ENCODE measurements at regions not wholly inside any gene's neighbourhood (a gene's known extent, or its start where the extent isn't known, plus 50 kb on each side); places are given as distances from the start of the nearest gene placed in this dataset.
"Not testable (repeated sequence)": the region's sequence is repeated elsewhere in the genome, so short reads cannot be mapped to it uniquely, and the experiment has no call there.

DNA sequence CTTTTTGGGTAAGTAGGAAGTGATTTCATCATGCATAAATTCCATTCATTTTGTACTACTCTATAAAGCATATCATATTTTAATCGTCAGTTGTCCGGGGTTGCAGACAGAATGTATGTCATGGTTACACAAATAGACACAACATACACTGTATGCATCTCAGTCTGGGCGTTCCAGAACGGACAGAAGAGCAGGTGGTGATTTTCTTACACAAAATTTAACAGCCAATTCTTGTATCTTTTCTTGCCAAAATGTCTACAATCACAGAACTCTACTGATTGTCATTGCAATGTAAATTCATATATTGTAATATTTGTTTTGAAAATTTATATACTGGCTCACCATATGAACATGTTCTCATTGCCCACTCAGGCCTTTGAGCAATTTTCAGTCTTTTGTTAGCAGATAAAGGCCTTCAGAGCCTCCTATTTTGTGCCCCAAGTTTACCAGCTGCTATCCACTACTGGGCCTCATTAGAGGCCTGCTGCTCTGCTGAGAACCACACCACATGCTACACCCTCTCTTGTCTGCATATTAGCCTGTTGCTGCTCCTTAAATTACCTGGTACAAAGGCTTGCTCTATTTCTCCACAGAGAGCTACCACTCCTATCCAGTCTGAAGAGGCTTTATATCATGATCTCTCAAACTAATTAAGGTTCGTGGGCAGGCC lies 61.5 kb downstream of the PRDM13 start:
- DNase-seq: no peak

GRCh38 chr6:99689916-99690685 lies 83.5 kb downstream of the PRDM13 start:
- no peak for DNase-seq

GRCh38 chr6:99702287-99702686 lies 95.7 kb downstream of the PRDM13 start:
- DNase-seq: not testable (repeated sequence)

DNA sequence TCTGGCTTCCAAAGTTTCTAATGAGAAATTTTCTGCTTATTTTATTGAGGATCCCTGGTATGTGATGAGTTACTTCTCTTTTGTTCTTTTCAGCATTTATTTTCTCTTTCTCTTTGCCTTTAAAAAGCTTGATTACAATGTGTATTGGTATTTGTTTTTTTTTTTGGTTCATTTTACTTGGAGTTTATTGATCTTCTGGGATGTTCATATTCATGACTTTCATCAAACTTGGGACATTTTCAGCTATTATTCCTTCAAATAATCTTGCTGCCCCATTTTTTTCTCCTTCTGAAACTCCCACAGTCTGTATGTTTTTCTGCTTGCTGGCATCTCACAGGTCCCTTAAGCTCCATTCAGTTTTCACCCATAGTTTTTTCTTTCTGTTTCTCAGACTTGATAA lies 102.4 kb downstream of the PRDM13 start:
- no peak for DNase-seq

DNA sequence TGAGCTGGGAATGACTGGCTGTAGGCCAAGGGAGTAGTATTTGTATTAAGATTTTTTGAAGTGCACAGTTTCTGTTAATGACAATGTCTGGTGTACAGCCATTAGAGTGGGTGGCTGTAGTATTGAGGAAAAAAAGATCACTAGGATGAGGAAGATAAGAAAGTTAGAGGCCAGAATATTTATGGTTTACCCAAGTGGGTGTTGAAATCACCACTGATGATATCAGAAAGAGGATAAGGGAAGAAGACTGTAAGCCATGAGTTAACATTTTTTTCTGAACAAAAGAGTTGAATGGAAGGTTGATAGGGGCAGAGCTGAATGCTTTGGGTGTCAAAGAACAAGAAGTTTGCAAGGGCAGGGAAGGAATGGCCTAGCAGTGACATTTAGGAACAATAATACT lies 104.7 kb downstream of the PRDM13 start:
- no peak for DNase-seq

DNA sequence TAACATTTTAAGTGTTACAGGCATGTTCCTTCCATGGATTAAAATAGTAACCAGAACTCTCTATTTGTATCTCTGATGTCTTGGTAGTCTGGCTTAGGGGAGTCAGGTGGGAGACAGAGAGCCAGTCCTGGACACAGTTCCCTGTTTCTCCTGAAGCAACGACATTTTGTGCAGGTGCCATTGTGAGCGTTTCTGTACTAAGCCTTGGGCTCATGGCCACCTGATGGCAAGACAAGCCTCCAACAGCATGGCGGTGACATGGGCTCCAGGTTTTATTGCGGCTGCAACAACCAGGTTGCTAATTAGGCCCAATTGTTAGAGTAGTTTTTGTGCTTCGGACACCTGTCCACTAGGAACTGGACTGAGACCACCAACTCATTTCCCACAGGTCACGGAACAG lies 105.3 kb downstream of the PRDM13 start:
- no peak for DNase-seq

DNA sequence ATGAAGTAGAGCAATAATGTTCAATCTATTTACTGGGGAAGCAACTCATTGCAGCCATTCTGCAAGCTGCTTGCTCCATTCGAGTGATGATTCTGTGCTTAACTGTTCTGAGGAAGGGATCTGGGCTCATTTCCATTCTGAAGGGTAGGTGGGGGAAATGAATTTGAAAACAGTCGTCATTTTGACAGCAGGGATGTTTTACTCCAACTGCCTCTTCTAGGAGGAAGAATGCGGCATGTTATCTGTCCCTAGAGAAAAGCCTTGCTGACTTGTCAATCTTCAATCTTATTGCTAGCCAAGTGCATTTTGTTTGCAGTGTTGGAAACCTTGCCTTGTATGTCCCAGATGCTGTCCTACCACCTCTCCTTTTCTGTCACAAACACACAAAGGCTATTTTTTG lies 105.9 kb downstream of the PRDM13 start:
- DNase-seq: no peak

- DNase-seq: not testable (repeated sequence)
These were observed 115.4 kb downstream of the PRDM13 start for GRCh38 chr6:99722043-99722442.

DNA sequence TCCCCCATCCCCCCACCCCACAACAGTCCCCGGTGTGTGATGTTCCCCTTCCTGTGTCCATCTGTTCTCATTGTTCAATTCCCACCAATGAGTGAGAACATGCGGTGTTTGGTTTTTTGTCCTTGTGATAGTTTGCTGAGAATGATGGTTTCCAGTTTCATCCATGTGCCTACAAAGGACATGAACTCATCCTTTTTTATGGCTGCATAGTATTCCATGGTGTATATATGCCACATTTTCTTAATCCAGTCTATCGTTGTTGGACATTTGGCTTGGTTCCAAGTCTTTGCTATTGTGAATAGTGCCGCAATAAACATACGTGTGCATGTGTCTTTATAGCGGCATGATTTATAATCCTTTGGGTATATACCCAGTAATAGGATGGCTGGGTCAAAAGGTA lies 123.6 kb downstream of the PRDM13 start:
- not testable (repeated sequence) for DNase-seq

DNA sequence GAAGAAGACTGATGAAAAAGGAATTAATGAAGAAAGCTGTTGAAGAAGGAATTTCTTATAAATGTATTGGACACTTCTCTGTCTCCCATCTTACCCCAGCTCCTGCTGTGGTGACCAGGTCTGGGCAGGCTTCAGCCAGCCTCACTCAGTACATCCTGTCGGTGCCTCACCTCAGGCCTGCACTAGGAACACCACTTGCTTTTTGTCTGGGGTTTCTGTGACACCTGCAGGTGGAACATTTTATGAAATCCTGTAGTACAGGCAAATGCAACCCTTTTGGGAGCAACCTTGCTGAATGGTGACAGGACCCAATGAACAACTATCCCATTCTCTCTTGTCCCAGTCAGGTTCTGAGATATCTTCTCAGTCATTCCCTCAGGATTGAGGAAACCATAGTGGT lies 129.7 kb downstream of the PRDM13 start:
- DNase-seq: no peak

DNA sequence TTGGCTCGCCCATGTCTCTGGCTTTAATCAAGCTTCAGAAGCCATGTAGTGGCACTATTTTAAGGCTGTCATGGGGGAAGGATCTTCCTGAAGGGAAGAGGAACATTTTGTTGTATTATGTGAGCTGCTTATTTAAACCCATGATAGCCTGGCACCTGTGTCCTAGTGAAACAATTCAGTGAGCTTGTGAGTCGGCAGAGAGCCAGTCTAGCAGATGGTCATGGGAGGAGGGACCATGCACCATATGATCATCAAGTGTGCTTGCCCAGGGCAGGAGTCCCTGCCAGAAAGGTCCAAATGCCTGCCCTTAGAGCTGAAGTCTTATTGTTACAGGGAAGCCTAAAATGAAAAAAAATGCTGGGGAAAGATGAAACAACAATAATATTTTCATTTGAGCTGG lies 132.9 kb downstream of the PRDM13 start:
- DNase-seq: no peak

DNA sequence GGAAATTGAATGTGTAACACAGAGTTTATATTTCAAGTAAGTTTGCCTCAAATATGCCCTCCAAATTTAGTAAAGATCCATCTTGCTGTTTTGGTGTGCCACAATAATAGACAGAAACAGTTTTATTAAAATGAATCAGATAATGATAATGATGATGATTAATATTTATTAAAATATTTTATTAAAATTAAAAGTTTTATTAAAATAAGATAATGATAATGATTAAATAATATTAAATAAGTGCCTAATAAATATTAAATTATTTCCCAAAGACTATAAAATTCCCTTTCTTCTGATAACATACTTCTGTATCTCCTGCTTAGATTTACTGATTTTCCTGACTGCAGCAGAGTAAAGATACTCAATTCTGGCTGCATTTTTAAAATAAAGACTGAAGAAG lies 134.5 kb downstream of the PRDM13 start:
- no peak for DNase-seq

DNA sequence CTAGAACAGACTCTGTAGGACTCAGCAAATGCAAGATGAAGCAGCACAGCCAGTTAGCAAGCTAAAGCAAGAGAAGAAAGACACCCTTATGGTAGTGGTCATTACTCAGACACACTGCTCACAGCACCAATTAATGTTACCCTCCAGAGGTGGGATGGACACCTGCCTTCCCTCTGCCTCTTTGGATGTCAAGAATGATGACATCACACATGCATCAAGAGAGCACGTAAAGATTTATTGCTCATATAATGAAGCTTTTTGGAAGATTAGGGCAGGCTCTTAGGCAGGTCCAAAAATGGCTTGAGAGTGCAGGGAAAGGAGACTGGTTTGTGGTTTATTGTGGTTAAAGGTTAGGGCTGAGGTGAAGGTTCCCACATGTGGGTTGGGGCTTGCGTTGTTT lies 137.0 kb downstream of the PRDM13 start:
- DNase-seq: no peak

GRCh38 chr6:99745651-99746050 lies 139.0 kb downstream of the PRDM13 start:
- DNase-seq: peak; percentile 7 to 57

- DNase-seq: peak in 1 of 2 experiments; percentile 63
These were observed 139.7 kb downstream of the PRDM13 start for GRCh38 chr6:99746261-99746895.

DNA sequence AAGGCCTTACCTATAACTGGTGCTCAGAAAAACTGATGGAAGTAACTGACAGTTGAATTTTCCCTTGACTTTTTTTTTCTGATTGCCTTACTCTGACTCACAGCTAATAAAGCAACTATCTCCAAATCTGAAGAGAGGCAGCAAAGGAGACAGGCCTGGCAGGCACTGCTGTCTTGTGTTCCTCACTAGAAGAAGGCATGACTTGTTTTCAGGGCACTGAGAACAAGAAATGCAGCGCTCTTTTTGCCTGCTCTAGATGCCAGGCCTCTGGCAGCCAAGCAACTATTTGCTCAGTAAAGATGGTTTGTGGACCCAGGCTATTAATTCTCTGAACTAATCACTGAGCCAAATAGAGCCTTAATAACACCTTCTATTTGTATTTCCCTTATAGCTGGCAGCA lies 155.1 kb downstream of the PRDM13 start:
- DNase-seq: no peak

DNA sequence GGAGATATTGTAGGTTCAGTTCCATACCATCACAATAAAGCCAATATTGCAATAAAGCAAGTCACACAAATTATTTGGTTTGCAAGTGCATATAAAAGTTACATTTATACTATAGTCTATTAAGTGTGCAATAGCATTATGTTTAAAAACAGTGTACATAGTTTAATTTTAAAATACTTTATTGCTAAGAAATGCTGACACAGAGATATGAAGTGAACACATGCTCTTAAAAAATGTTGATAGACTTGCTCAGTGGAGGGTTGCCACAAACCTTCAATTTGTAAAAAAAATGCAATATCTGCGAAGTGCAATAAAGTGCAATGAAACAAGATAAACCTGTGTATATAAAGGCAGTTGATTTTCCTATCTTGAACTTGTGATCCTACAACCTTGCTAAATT lies 161.5 kb downstream of the PRDM13 start:
- DNase-seq: no peak

DNA sequence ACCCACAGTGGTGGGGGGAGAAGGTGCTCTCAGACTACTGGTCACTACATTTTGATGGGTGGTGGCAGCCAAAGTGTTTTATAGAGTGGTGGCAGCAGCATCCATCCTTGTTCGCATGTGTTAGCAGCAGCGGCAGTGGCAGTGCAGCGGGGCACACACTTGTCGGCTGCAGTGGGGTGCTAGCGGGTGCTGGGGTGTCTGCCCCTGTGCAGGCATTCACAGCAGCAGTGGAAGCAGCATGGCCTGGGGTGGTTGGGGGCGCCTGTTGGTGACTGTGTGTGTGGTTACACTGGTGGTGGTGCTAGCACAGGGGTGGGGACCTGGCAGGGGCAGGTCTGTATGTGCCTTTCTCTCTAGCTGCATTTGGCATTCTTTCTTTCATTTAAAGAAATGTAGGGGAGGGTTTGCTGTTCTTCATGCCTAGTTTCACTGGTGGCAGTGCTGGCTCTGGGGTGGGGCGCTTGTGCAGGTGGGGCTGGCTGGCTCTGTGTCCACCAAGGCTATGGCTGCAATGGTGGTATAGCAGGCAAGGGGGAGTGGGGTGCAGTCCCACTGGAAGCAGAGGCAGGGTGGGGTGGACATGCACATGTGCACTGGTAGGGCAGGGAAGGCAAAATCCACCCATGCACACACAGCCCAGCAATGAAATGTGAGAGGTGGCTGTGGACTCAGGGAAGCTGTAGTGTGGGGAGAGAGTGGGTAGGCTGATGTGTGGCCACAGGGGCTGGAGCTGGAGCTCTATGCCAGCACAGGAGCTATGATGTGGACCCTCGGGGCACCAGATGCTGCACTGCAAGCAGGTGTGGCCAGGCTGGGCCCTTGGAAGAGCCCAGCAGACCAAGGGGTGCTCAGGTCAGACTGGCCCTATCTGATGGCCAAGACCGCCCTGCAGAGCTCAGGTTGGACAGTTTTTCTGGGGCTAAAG lies 173.3 kb downstream of the PRDM13 start:
- no peak for DNase-seq

- DNase-seq: no peak
These were observed 173.9 kb downstream of the PRDM13 start for GRCh38 chr6:99780556-99780885.

- DNase-seq: no peak
These were observed 183.1 kb downstream of the PRDM13 start for GRCh38 chr6:99789767-99790166.

DNA sequence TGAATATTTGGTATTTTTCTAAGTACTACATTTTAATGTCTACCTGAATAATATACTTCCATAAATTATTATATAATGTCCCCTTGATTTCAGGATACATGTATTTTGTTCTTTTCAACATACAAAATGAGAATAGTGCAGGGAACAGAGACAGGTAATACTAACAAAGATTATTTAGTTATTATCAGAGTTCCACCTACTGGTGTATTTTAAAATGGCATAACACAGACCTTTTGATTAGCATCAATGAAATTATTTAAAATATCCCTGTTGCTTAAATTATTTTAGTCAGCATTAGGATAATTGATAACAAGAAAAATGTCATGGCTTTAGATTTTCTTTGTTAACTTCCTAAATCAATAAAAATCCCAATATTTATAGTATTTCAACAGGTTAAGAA lies 184.0 kb downstream of the PRDM13 start:
- peak in 1 of 2 experiments; percentile 12 for DNase-seq

DNA sequence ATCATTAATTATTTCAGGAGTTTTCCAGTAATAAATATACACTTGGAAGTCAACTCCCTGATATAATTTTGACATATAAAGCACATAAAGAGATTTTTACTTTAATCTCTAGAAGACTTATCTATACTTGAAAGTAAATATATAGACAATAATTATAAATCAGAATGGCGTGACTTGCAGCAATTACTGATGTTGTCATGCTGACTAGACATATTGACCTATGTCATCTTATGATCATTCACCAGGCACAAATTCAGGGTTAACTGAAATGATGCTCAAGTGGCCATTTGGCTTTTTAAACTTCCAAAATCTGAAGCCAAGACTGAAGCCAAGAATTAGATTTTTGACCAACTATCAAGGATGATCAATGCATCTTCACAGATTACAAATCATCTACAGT lies 192.2 kb downstream of the MCHR2 start:
- no peak for DNase-seq

GRCh38 chr6:99802396-99803031 lies 191.5 kb downstream of the MCHR2 start:
- DNase-seq: no peak

Data from SW 1271 (cell line).